GM23248 (cell line): ENCODE measurements at regions not wholly inside any gene's neighbourhood (a gene's known extent, or its start where the extent isn't known, plus 50 kb on each side); places are given as distances from the start of the nearest gene placed in this dataset.

Source experiments
- DNase-seq: peaks from one replicate; pipeline ENCODE4 v3.0.0-alpha.2; 2015
- H2AFZ ChIP-seq: fragments of 200-600 bp; sonication (generic); 2 replicates; pipeline ENCODE4 v1.6.1; 2016; ENCODE audit warnings: antibody characterized with exemption
- H3F3A ChIP-seq: fragments of 200-600 bp; sonication (generic); 2 replicates; pipeline ENCODE4 v1.6.1; 2016; ENCODE audit warnings: mild to moderate bottlenecking, antibody characterized with exemption, mixed run types; ENCODE audit not compliant: insufficient read depth
- H3K27ac ChIP-seq: fragments of 200-600 bp; sonication (generic); 2 replicates; pipeline ENCODE4 v1.5.1; 2016; ENCODE audit warnings: mild to moderate bottlenecking
- H3K27me3 ChIP-seq: fragments of 200-600 bp; sonication (generic); replicated peaks from 2 replicates; pipeline ENCODE4 v1.6.1; 2016; ENCODE audit warnings: mild to moderate bottlenecking; ENCODE audit not compliant: insufficient read depth
- H3K36me3 ChIP-seq: fragments of 200-600 bp; sonication (generic); 2 replicates; pipeline ENCODE4 v1.6.1; 2016; ENCODE audit warnings: low read depth, mild to moderate bottlenecking
- H3K4me1 ChIP-seq: fragments of 200-600 bp; sonication (generic); 2 replicates; pipeline ENCODE4 v1.6.1; 2016; ENCODE audit warnings: mild to moderate bottlenecking; ENCODE audit not compliant: insufficient read depth
- H3K4me2 ChIP-seq: fragments of 200-600 bp; sonication (generic); one replicate; pipeline ENCODE4 v1.6.1; 2016; ENCODE audit warnings: mild to moderate bottlenecking; ENCODE audit not compliant: unreplicated experiment
- H3K4me3 ChIP-seq: fragments of 200-600 bp; sonication (generic); 2 replicates; pipeline ENCODE4 v1.5.1; 2016; ENCODE audit warnings: mild to moderate bottlenecking
- H3K79me2 ChIP-seq: fragments of 200-600 bp; sonication (generic); 2 replicates; pipeline ENCODE4 v1.6.1; 2016; ENCODE audit warnings: mild to moderate bottlenecking; ENCODE audit not compliant: insufficient read depth
- H3K9ac ChIP-seq: fragments of 200-600 bp; sonication (generic); 2 replicates; pipeline ENCODE4 v1.6.1; 2016; ENCODE audit warnings: mild to moderate bottlenecking
- H3K9me2 ChIP-seq: fragments of 200-600 bp; sonication (generic); 2 replicates; pipeline ENCODE4 v1.6.1; 2016; ENCODE audit warnings: mixed run types, mild to moderate bottlenecking, moderate library complexity; ENCODE audit not compliant: insufficient read depth
- H3K9me3 ChIP-seq: fragments of 200-600 bp; sonication (generic); one replicate; pipeline ENCODE4 v1.6.1; 2017; ENCODE audit warnings: low read depth
- H4K20me1 ChIP-seq: fragments of 200-600 bp; sonication (generic); 2 replicates; pipeline ENCODE4 v1.6.0; 2016; ENCODE audit not compliant: insufficient read depth
- EZH2 ChIP-seq: fragments of 200-600 bp; sonication (generic); IDR thresholded peaks from 2 replicates; pipeline ENCODE4 v1.6.1; 2018; ENCODE audit warnings: antibody characterized with exemption, mild to moderate bottlenecking; ENCODE audit not compliant: insufficient read depth, poor library complexity, severe bottlenecking
- EZH2phosphoT487 ChIP-seq: fragments of 200-600 bp; sonication (generic); IDR thresholded peaks from 2 replicates; pipeline ENCODE4 v1.6.1; 2018; ENCODE audit warnings: antibody characterized with exemption, moderate library complexity, mild to moderate bottlenecking, low read depth; ENCODE audit not compliant: insufficient read depth
- WGBS, 2 experiments: methylation state at CpG; one replicate each; pipeline ENCODE4 v1.1.6; 2015 to 2017; ENCODE audit warnings: low lambda C conversion rate in 2 of 2, low coverage in 1 of 2; ENCODE audit errors: missing lambda C conversion rate in 2 of 2; 5-methylcytosine and 5-hydroxymethylcytosine counted together
- in situ Hi-C: fragments of 300-500 bp; cut with MboI; formaldehyde crosslinking; loops from 2 replicates; pipeline ENCODE4 v1.15.0; 2020

GRCh38 chr7:51764976-51765375 lies 448.4 kb upstream of the COBL start:
- Histone ChIP-seq H3K27me3 (no peaks in the 10 kb centered on the region), H3F3A (no peaks in the 10 kb centered on the region), H4K20me1 (no peaks in the 10 kb centered on the region), H3K4me2 (no peak overlapping the region), H3K79me2 (no peaks in the 10 kb centered on the region), H3K4me1 (no peaks in the 10 kb centered on the region), H3K9ac (no peak overlapping the region), H3K4me3 (no peak overlapping the region), H3K27ac (no peak overlapping the region), H3K9me2 (no peaks in the 10 kb centered on the region), H3K9me3 (no peaks in the 10 kb centered on the region), H3K36me3 (no peaks in the 10 kb centered on the region), H2AFZ (no peak overlapping the region)
- WGBS, 2 experiments: 21% methylated on average over 2 of the region's 2 CpGs
- in situ Hi-C loops: no loop called here
- DNase-seq: no peak
- TF ChIP-seq EZH2phosphoT487 (no peak), EZH2 (no peak)

- H3K4me2 ChIP-seq: no peak overlapping the region
- no peaks in the 10 kb centered on the region for H4K20me1 ChIP-seq
- H3K4me3 ChIP-seq: no peak overlapping the region
- H3K27ac ChIP-seq: no peak overlapping the region
- no peaks in the 10 kb centered on the region for H3K79me2 ChIP-seq
- in situ Hi-C loops: no loop called here
- no peak overlapping the region for H3K9ac ChIP-seq
- no peak for DNase-seq
- H3K27me3 ChIP-seq: no peaks in the 10 kb centered on the region
- no peaks in the 10 kb centered on the region for H3F3A ChIP-seq
- TF ChIP-seq EZH2 (no peak), EZH2phosphoT487 (no peak)
- no peaks in the 10 kb centered on the region for H3K9me3 ChIP-seq
- WGBS, 2 experiments: 3 to 14% methylated on average over 2 of the region's 2 CpGs
- H2AFZ ChIP-seq: no peak overlapping the region
- no peaks in the 10 kb centered on the region for H3K9me2 ChIP-seq
- no peaks in the 10 kb centered on the region for H3K4me1 ChIP-seq
- H3K36me3 ChIP-seq: no peaks in the 10 kb centered on the region
These were observed 443.4 kb upstream of the COBL start for GRCh38 chr7:51759985-51760384.

GRCh38 chr7:51757960-51758359 lies 441.4 kb upstream of the COBL start:
- Histone ChIP-seq H3K79me2 (no peaks in the 10 kb centered on the region), H3K9me3 (no peaks in the 10 kb centered on the region), H3K36me3 (no peaks in the 10 kb centered on the region), H3K9me2 (no peaks in the 10 kb centered on the region), H3K4me1 (no peaks in the 10 kb centered on the region), H4K20me1 (no peaks in the 10 kb centered on the region), H2AFZ (no peak overlapping the region), H3K27me3 (no peaks in the 10 kb centered on the region), H3K9ac (no peak overlapping the region), H3K4me3 (no peak overlapping the region), H3K27ac (no peak overlapping the region), H3F3A (no peaks in the 10 kb centered on the region), H3K4me2 (no peak overlapping the region)
- TF ChIP-seq EZH2 (no peak), EZH2phosphoT487 (no peak)
- 19% methylated on average over 6 of the region's 6 CpGs for WGBS, 2 experiments
- DNase-seq: no peak
- in situ Hi-C loops: no loop called here

GRCh38 chr7:51732951-51733350 lies 416.3 kb upstream of the COBL start:
- no peaks in the 10 kb centered on the region for H3K36me3 ChIP-seq
- no peak for TF ChIP-seq EZH2
- no peak overlapping the region for H3K27ac ChIP-seq
- H3K9me3 ChIP-seq: no peaks in the 10 kb centered on the region
- no peak overlapping the region for H3K4me2 ChIP-seq
- in situ Hi-C loops: no loop called here
- H3F3A ChIP-seq: no peaks in the 10 kb centered on the region
- H3K4me3 ChIP-seq: no peak overlapping the region
- no peak overlapping the region for H2AFZ ChIP-seq
- H3K4me1 ChIP-seq: no peaks in the 10 kb centered on the region
- no peak for DNase-seq
- no peaks in the 10 kb centered on the region for H3K9me2 ChIP-seq
- no peaks in the 10 kb centered on the region for H4K20me1 ChIP-seq
- no peaks in the 10 kb centered on the region for H3K79me2 ChIP-seq
- H3K27me3 ChIP-seq: no peaks in the 10 kb centered on the region
- H3K9ac ChIP-seq: no peak overlapping the region

- TF ChIP-seq EZH2 (no peak), EZH2phosphoT487 (no peak)
- WGBS, 2 experiments: 6 to 16% methylated on average over 5 of the region's 5 CpGs
These were observed 415.5 kb upstream of the COBL start for GRCh38 chr7:51732116-51732515.

More at GRCh38 chr7:51732116-51732515, 415.5 kb upstream of the COBL start:
- Histone ChIP-seq H3K9me2 (no peaks in the 10 kb centered on the region), H3K27me3 (no peaks in the 10 kb centered on the region), H3K4me1 (no peaks in the 10 kb centered on the region), H3K4me3 (no peak overlapping the region), H3F3A (no peaks in the 10 kb centered on the region), H3K27ac (no peak overlapping the region), H4K20me1 (no peaks in the 10 kb centered on the region), H3K9me3 (no peaks in the 10 kb centered on the region), H3K4me2 (no peak overlapping the region), H2AFZ (no peak overlapping the region), H3K36me3 (no peaks in the 10 kb centered on the region), H3K9ac (no peak overlapping the region), H3K79me2 (no peaks in the 10 kb centered on the region)
- no peak for DNase-seq
- in situ Hi-C loops: no loop called here
